Smooth muscle cell (in vitro differentiated cells): ENCODE measurements at regions not wholly inside any gene's neighbourhood (a gene's known extent, or its start where the extent isn't known, plus 50 kb on each side); places are given as distances from the start of the nearest gene placed in this dataset.

Source experiments
- DNase-seq: peaks from one replicate; lab custom pipeline; 2025; ENCODE audit not compliant: unreplicated experiment; lab: John Stamatoyannopoulos, UW
- H2AFZ ChIP-seq: fragments of 200-600 bp; sonication (generic); 2 replicates; pipeline ENCODE4 v1.6.0; 2016; ENCODE audit warnings: antibody characterized with exemption, low read depth, mild to moderate bottlenecking
- H3F3A ChIP-seq: fragments of 200-600 bp; sonication (generic); 2 replicates; pipeline ENCODE4 v1.6.0; 2017; ENCODE audit warnings: antibody characterized with exemption, low read depth
- H3K27ac ChIP-seq: fragments of 200-600 bp; sonication (generic); 2 replicates; pipeline ENCODE4 v1.5.1; 2016; ENCODE audit warnings: low read depth, mild to moderate bottlenecking
- H3K27me3 ChIP-seq: fragments of 200-600 bp; sonication (generic); 2 replicates; pipeline ENCODE4 v1.6.1; 2016; ENCODE audit warnings: low read depth, mild to moderate bottlenecking
- H3K36me3 ChIP-seq: fragments of 200-600 bp; sonication (generic); 2 replicates; pipeline ENCODE4 v1.5.1; 2016; ENCODE audit warnings: low read depth
- H3K4me1 ChIP-seq: fragments of 200-600 bp; sonication (generic); 2 replicates; pipeline ENCODE4 v1.5.1; 2016; ENCODE audit warnings: low read depth
- H3K4me2 ChIP-seq: fragments of 200-600 bp; sonication (generic); 2 replicates; pipeline ENCODE4 v1.6.0; 2016; ENCODE audit warnings: mild to moderate bottlenecking
- H3K4me3 ChIP-seq: fragments of 200-600 bp; sonication (generic); 2 replicates; pipeline ENCODE4 v1.5.1; 2016; ENCODE audit warnings: mild to moderate bottlenecking
- H3K79me2 ChIP-seq: fragments of 200-600 bp; sonication (generic); 2 replicates; pipeline ENCODE4 v1.6.0; 2016; ENCODE audit warnings: low read depth, mild to moderate bottlenecking
- H3K9ac ChIP-seq: fragments of 200-600 bp; sonication (generic); 2 replicates; pipeline ENCODE4 v1.6.0; 2016; ENCODE audit warnings: low read depth
- H3K9me3 ChIP-seq: fragments of 200-600 bp; sonication (generic); replicated peaks from 2 replicates; pipeline ENCODE4 v1.5.1; 2016; ENCODE audit warnings: low read depth
- H4K20me1 ChIP-seq: fragments of 200-600 bp; sonication (generic); 2 replicates; pipeline ENCODE4 v1.6.0; 2016; ENCODE audit warnings: low read depth
- CTCF ChIP-seq: fragments of 200-600 bp; sonication (generic); IDR thresholded peaks from 2 replicates; pipeline ENCODE4 v1.5.1; 2017; ENCODE audit warnings: borderline replicate concordance, mild to moderate bottlenecking, antibody characterized with exemption; ENCODE audit not compliant: insufficient read depth, poor library complexity, severe bottlenecking
- WGBS: methylation state at CpG from one replicate; pipeline ENCODE4 v1.1.7; 2016; ENCODE audit warnings: low lambda C conversion rate; 5-methylcytosine and 5-hydroxymethylcytosine counted together

GRCh38 chr2:164252568-164253287 lies 368.6 kb downstream of the GRB14 start:
- Histone ChIP-seq H3K36me3 (no peaks in the 10 kb centered on the region), H3K4me1 (no peaks in the 10 kb centered on the region), H4K20me1 (no peaks in the 10 kb centered on the region), H3K9ac (no peak overlapping the region), H3K4me3 (no peak overlapping the region), H3K79me2 (no peaks in the 10 kb centered on the region), H3K27me3 (no peaks in the 10 kb centered on the region), H3K4me2 (no peak overlapping the region), H2AFZ (no peak overlapping the region), H3F3A (no peaks in the 10 kb centered on the region), H3K9me3 (no peaks in the 10 kb centered on the region), H3K27ac (no peak overlapping the region)
- WGBS: 84% methylated on average over 2 of the region's 2 CpGs
- TF ChIP-seq CTCF: no peak
- DNase-seq: no peak

GRCh38 chr2:164243315-164243714 lies 378.0 kb downstream of the GRB14 start:
- Histone ChIP-seq H3K4me1 (no peaks in the 10 kb centered on the region), H3K36me3 (no peaks in the 10 kb centered on the region), H2AFZ (no peak overlapping the region), H3K27me3 (no peaks in the 10 kb centered on the region), H3K4me2 (no peak overlapping the region), H3K9me3 (no peaks in the 10 kb centered on the region), H3K79me2 (no peaks in the 10 kb centered on the region), H3K9ac (no peak overlapping the region), H3K27ac (no peak overlapping the region), H3K4me3 (no peak overlapping the region), H4K20me1 (no peaks in the 10 kb centered on the region), H3F3A (no peaks in the 10 kb centered on the region)
- TF ChIP-seq CTCF: no peak
- DNase-seq: no peak

GRCh38 chr2:164242409-164242808 lies 378.9 kb downstream of the GRB14 start:
- no peaks in the 10 kb centered on the region for H3K36me3 ChIP-seq
- H3K9me3 ChIP-seq: no peaks in the 10 kb centered on the region
- H3K79me2 ChIP-seq: no peaks in the 10 kb centered on the region
- TF ChIP-seq CTCF: no peak
- H3K27ac ChIP-seq: no peak overlapping the region
- no peak for DNase-seq
- WGBS: 98% methylated on average over 3 of the region's 3 CpGs
- no peaks in the 10 kb centered on the region for H3F3A ChIP-seq
- H2AFZ ChIP-seq: no peak overlapping the region
- no peaks in the 10 kb centered on the region for H4K20me1 ChIP-seq
- H3K9ac ChIP-seq: no peak overlapping the region
- no peak overlapping the region for H3K4me3 ChIP-seq
- no peaks in the 10 kb centered on the region for H3K27me3 ChIP-seq
- H3K4me1 ChIP-seq: no peaks in the 10 kb centered on the region
- no peak overlapping the region for H3K4me2 ChIP-seq

- Histone ChIP-seq H3K9ac (no peak overlapping the region), H3K27ac (no peak overlapping the region), H4K20me1 (no peaks in the 10 kb centered on the region), H3K4me2 (no peak overlapping the region), H2AFZ (no peak overlapping the region), H3K9me3 (no peaks in the 10 kb centered on the region), H3K27me3 (peaks cover 5% of the 10 kb centered on the region), H3K36me3 (no peaks in the 10 kb centered on the region), H3K79me2 (no peaks in the 10 kb centered on the region), H3F3A (no peaks in the 10 kb centered on the region), H3K4me1 (no peaks in the 10 kb centered on the region), H3K4me3 (no peak overlapping the region)
- TF ChIP-seq CTCF: no peak
- 78% methylated on average over 1 of the region's 1 CpG for WGBS
- no peak for DNase-seq
Measured at GRCh38 chr2:164234074-164234473, 387.2 kb downstream of the GRB14 start.
